A673 (cell line): ENCODE measurements at regions not wholly inside any gene's neighbourhood (a gene's known extent, or its start where the extent isn't known, plus 50 kb on each side); places are given as distances from the start of the nearest gene placed in this dataset.
"Not testable (repeated sequence)": the region's sequence is repeated elsewhere in the genome, so short reads cannot be mapped to it uniquely, and the experiment has no call there.

Experiments
- CTCF ChIP-seq: fragments of 300-800, 200-600 bp; sonication (generic); conservative IDR thresholded peaks from 2 replicates; pipeline ENCODE4 v1.5.1; 2017; ENCODE audit warnings: low read depth, mild to moderate bottlenecking, antibody characterized with exemption, low read length, moderate library complexity, mixed read lengths
- EZH2 ChIP-seq: fragments of 200-600 bp; sonication (generic); IDR thresholded peaks from 2 replicates; pipeline ENCODE4 v1.6.1; 2017; ENCODE audit warnings: borderline replicate concordance, low read depth, mild to moderate bottlenecking, mixed read lengths, antibody characterized with exemption, low read length; ENCODE audit not compliant: poor library complexity, severe bottlenecking

- not testable (repeated sequence) for TF ChIP-seq EZH2, CTCF
Observed at GRCh38 chr2:87469180-87470151, 278.4 kb upstream of the PLGLB2 start.
